ENCODE measurements at regions not wholly inside any gene's neighbourhood (a gene's known extent, or its start where the extent isn't known, plus 50 kb on each side); places are given as distances from the start of the nearest gene placed in this dataset.

- no peaks in the 10 kb centered on the region for H3K4me1 Mint-ChIP-seq
- H3K9me3 Mint-ChIP-seq, result peaks cover 10 to 32% (median 17%) of the 10 kb centered on the region in 6 donors
- peaks cover 2 to 15% (median 10%) of the 10 kb centered on the region in 3 donors for H3K27me3 Mint-ChIP-seq (ENCODE audit: low read depth in 3 of 3)
- no peak for DNase-seq
- H3K27ac Mint-ChIP-seq, result no peak overlapping the region
- peaks cover 0 to 11% (median 0%) of the 10 kb centered on the region in 3 donors for H3K36me3 Mint-ChIP-seq
- H3K4me3 Mint-ChIP-seq, result no peak overlapping the region
Measured at GRCh38 chr11:112437096-112437495, 176.4 kb upstream of the PLET1 start.

DNA sequence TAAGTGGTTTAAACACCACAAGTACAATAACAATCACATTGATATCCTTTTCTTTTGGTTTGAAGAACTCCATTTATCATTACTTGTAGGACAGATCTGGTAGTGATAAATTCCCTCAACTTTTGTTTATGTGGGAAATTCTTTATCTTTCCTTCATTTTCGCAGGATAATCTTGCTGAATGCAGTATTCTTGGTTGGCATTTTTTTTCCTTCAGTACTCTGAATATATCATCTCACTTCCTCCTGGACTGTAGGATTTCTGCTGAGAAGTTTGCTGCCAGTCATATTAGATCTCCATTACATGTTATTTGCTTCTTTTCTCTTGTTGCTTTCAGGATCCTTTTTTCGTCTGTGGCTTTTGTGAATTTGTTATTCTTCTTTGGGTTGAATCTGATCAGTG is 179.0 kb upstream of the PLET1 start:
- Mint-ChIP-seq H3K36me3 (peaks cover 0 to 11% (median 0%) of the 10 kb centered on the region in 3 donors), H3K9me3 (peaks cover 13 to 39% (median 21%) of the 10 kb centered on the region in 6 donors), H3K4me1 (no peaks in the 10 kb centered on the region), H3K4me3 (no peak overlapping the region), H3K27ac (no peak overlapping the region), H3K27me3 (ENCODE audit: low read depth in 3 of 3) (peaks cover 2 to 10% (median 8%) of the 10 kb centered on the region in 3 donors)
- no peak for DNase-seq

GRCh38 chr11:112440518-112440917 is 179.9 kb upstream of the PLET1 start:
- no peak for DNase-seq
- peaks cover 7 to 8% (median 7%) of the 10 kb centered on the region in 3 donors for H3K27me3 Mint-ChIP-seq (ENCODE audit: low read depth in 3 of 3)
- peaks cover 0 to 20% (median 0%) of the 10 kb centered on the region in 3 donors for H3K36me3 Mint-ChIP-seq
- no peak overlapping the region for H3K27ac Mint-ChIP-seq
- H3K9me3 Mint-ChIP-seq, result peaks cover 18 to 44% (median 24%) of the 10 kb centered on the region in 6 donors
- H3K4me1 Mint-ChIP-seq, result no peaks in the 10 kb centered on the region
- no peak overlapping the region for H3K4me3 Mint-ChIP-seq

GRCh38 chr11:112448168-112448567 is 187.5 kb upstream of the PLET1 start:
- Mint-ChIP-seq H3K4me1 (no peaks in the 10 kb centered on the region), H3K27ac (no peak overlapping the region), H3K36me3 (peaks cover 0 to 10% (median 0%) of the 10 kb centered on the region in 3 donors), H3K27me3 (ENCODE audit: low read depth in 3 of 3) (peaks cover 3 to 6% (median 3%) of the 10 kb centered on the region in 3 donors), H3K9me3 (peaks cover 3 to 18% (median 11%) of the 10 kb centered on the region in 6 donors), H3K4me3 (no peak overlapping the region)
- DNase-seq, result no peak

DNA sequence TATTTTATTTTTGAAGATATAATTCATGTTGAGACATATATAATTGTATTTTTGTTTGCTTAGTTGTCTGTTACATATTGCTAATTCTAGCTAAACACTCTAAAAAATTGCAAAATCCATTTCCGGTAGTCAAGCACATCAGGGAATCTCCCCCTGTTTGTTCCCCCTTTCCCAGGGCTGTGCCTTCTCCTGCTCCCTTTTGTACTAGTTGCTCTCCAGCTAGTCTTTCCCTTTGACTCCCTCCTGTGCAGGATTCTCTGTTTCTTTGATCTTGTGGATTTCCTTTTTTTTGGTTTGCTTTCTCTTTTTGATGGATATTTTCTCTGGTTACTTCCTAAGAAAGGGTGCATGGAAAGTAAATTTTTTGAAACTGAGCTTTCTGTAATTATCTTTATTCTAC is 188.1 kb upstream of the PLET1 start:
- Mint-ChIP-seq H3K36me3 (peaks cover 0 to 10% (median 0%) of the 10 kb centered on the region in 3 donors), H3K4me3 (no peak overlapping the region), H3K9me3 (peaks cover 3 to 18% (median 10%) of the 10 kb centered on the region in 6 donors), H3K27me3 (ENCODE audit: low read depth in 3 of 3) (peaks cover 0 to 6% (median 1%) of the 10 kb centered on the region in 3 donors), H3K27ac (no peak overlapping the region), H3K4me1 (no peaks in the 10 kb centered on the region)
- no peak for DNase-seq

DNA sequence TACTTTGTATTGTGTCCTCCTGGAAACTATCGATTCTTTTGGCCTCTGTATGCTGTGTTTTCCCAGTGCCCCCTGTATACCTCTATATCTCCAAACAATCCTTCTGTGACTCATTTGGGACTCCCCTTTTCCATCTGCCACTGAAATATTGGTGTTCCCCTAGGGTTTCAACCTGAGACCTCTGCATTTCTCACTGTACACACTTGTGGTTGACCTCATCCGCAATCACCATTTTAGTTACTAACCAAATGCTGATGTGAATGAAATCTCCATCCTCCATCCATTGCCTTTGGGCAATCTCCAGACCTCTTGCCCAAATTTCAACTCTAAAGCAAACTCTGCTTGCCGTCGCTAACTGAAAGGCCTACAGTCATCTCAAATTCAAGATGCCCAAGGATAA is 190.6 kb upstream of the PLET1 start:
- Mint-ChIP-seq H3K27ac (no peak overlapping the region), H3K36me3 (no peaks in the 10 kb centered on the region), H3K27me3 (ENCODE audit: low read depth in 3 of 3) (peaks cover 2 to 4% (median 2%) of the 10 kb centered on the region in 3 donors), H3K4me3 (no peak overlapping the region), H3K4me1 (no peaks in the 10 kb centered on the region), H3K9me3 (peaks cover 0 to 3% (median 0%) of the 10 kb centered on the region in 6 donors)
- no peak for DNase-seq

GRCh38 chr11:112453601-112454577 is 193.2 kb upstream of the PLET1 start:
- Mint-ChIP-seq H3K27ac (no peak overlapping the region), H3K9me3 (peaks cover 0 to 2% (median 0%) of the 10 kb centered on the region in 6 donors), H3K4me3 (no peak overlapping the region), H3K27me3 (ENCODE audit: low read depth in 3 of 3) (peaks cover 1 to 4% (median 3%) of the 10 kb centered on the region in 3 donors), H3K36me3 (no peaks in the 10 kb centered on the region), H3K4me1 (no peaks in the 10 kb centered on the region)
- DNase-seq, result peak in 1 of 3 donors; percentile 2

GRCh38 chr11:112454841-112455240 is 194.2 kb upstream of the PLET1 start:
- H3K4me3 Mint-ChIP-seq, result no peak overlapping the region
- H3K27me3 Mint-ChIP-seq (ENCODE audit: low read depth in 3 of 3), result peaks cover 1 to 5% (median 3%) of the 10 kb centered on the region in 3 donors
- no peak overlapping the region for H3K27ac Mint-ChIP-seq
- no peak for DNase-seq
- H3K4me1 Mint-ChIP-seq, result no peaks in the 10 kb centered on the region
- no peaks in the 10 kb centered on the region for H3K36me3 Mint-ChIP-seq
- H3K9me3 Mint-ChIP-seq, result peaks cover 0 to 2% (median 0%) of the 10 kb centered on the region in 6 donors

DNA sequence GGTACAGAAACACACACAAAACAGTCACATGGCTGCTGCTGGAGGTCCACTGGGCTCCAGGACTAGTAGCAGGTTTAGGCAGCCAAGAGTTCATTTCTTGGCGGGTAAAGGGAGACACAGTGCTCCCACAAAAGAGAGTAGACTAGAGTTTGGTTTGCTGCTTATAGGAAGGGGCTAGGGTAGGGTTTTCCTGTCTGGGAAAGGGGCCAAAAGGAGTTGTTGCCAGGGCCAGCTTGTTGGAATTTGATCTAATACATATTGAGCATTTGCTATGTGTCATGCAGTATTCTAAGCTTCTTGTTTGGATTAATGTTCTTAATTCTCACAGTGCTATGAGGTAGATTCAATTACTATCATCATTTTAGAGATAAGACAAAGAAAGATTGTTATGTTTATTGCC is 195.1 kb upstream of the PLET1 start:
- Mint-ChIP-seq H3K36me3 (no peaks in the 10 kb centered on the region), H3K4me3 (no peak overlapping the region), H3K27ac (no peak overlapping the region), H3K9me3 (peaks cover 0 to 2% (median 0%) of the 10 kb centered on the region in 6 donors), H3K4me1 (no peaks in the 10 kb centered on the region), H3K27me3 (ENCODE audit: low read depth in 3 of 3) (peaks cover 3 to 5% (median 3%) of the 10 kb centered on the region in 3 donors)
- DNase-seq, result no peak

- DNase-seq, result no peak
- Mint-ChIP-seq H3K9me3 (peaks cover 0 to 2% (median 0%) of the 10 kb centered on the region in 6 donors), H3K27ac (no peak overlapping the region), H3K36me3 (no peaks in the 10 kb centered on the region), H3K4me1 (no peaks in the 10 kb centered on the region), H3K4me3 (no peak overlapping the region), H3K27me3 (ENCODE audit: low read depth in 3 of 3) (peaks cover 3 to 11% (median 3%) of the 10 kb centered on the region in 3 donors)
Measured at GRCh38 chr11:112457532-112457931, 196.9 kb upstream of the PLET1 start.

DNA sequence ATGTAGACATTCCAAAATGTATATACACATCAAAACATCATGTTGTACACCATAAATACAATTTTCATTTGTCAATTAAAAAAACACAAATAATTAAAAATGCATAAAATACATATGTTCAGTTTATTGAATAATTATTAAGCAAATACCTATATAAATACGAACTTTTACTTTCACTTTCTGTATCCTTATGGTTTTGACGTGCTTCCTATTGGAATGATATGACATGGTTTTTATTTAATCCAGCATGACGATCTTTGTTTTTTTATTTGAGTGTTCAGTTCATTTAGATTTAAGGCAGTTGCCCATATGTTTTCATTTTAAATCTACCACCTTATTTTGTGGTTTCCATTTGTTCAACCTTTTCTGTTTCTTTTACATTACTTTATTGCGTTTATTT is 198.3 kb upstream of the PLET1 start:
- H3K9me3 Mint-ChIP-seq, result peaks cover 0 to 2% (median 0%) of the 10 kb centered on the region in 6 donors
- H3K4me1 Mint-ChIP-seq, result no peaks in the 10 kb centered on the region
- H3K36me3 Mint-ChIP-seq, result no peaks in the 10 kb centered on the region

GRCh38 chr11:112460141-112460540 is 199.5 kb upstream of the PLET1 start:
- H3K4me3 Mint-ChIP-seq, result no peak overlapping the region
- peaks cover 0 to 2% (median 0%) of the 10 kb centered on the region in 6 donors for H3K9me3 Mint-ChIP-seq
- H3K27ac Mint-ChIP-seq, result no peak overlapping the region
- H3K36me3 Mint-ChIP-seq, result no peaks in the 10 kb centered on the region
- no peak for DNase-seq
- H3K27me3 Mint-ChIP-seq (ENCODE audit: low read depth in 3 of 3), result peaks cover 5 to 14% (median 5%) of the 10 kb centered on the region in 3 donors
- no peaks in the 10 kb centered on the region for H3K4me1 Mint-ChIP-seq

More for the DNA sequence above, 198.3 kb upstream of the PLET1 start:
- H3K27ac Mint-ChIP-seq, result no peak overlapping the region
- peaks cover 3 to 11% (median 3%) of the 10 kb centered on the region in 3 donors for H3K27me3 Mint-ChIP-seq (ENCODE audit: low read depth in 3 of 3)
- DNase-seq, result no peak
- peak overlapping the region in 3 of 5 donors; percentile 10 to 47 (median 44) for H3K4me3 Mint-ChIP-seq

- Mint-ChIP-seq H3K9me3 (no peaks in the 10 kb centered on the region), H3K27ac (no peak overlapping the region), H3K4me3 (no peak overlapping the region), H3K4me1 (no peaks in the 10 kb centered on the region), H3K36me3 (no peaks in the 10 kb centered on the region), H3K27me3 (ENCODE audit: low read depth in 3 of 3) (peaks cover 5 to 13% (median 5%) of the 10 kb centered on the region in 3 donors)
- DNase-seq, result no peak
Measured at GRCh38 chr11:112464949-112465348, 204.3 kb upstream of the PLET1 start.

- Mint-ChIP-seq H3K36me3 (no peaks in the 10 kb centered on the region), H3K4me1 (no peaks in the 10 kb centered on the region), H3K27ac (no peak overlapping the region), H3K9me3 (no peaks in the 10 kb centered on the region), H3K4me3 (no peak overlapping the region), H3K27me3 (ENCODE audit: low read depth in 3 of 3) (peaks cover 3 to 13% (median 5%) of the 10 kb centered on the region in 3 donors)
- DNase-seq, result no peak
Measured at GRCh38 chr11:112465433-112466024, 204.9 kb upstream of the PLET1 start.
